ENCODE measurements at regions not wholly inside any gene's neighbourhood (a gene's known extent, or its start where the extent isn't known, plus 50 kb on each side); places are given as distances from the start of the nearest gene placed in this dataset.

GRCh38 chr7:84389242-84389641 lies 194.7 kb upstream of the SEMA3A start:
- peak; percentile 14 for DNase-seq (ENCODE audit: extremely low spot score)
- TF ChIP-seq CTCF (IDR thresholded peaks at IDR 0.05; ENCODE audit: control extremely low read depth, extremely low read depth, low read depth, missing control alignments) = no peak
- ChIA-PET POLR2A (no interaction called here), CTCF (interaction anchor here (0.8 kb wide), 1 partner anchor 14 kb away, joined by 3 read pairs; no protein-coding TSS in a partner anchor)

DNA sequence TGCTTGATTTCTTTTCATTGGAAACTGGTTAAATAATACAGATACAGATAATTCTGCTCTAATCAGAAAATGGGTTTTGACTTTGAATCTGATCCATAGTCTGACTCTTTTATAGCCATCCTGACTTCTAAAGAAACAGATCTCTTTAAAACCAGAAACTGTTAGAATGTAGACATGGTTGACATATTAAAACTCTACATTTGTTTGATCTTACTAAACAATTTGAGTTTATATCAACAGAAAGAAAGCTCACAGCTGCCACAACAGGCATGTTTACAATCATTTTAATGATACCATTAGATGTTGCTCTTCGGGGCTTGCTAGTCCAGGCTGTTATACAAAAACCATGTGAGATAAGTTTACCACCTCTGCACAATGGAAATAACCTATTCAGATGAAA lies 193.0 kb upstream of the SEMA3A start:
- DNase-seq (ENCODE audit: extremely low spot score) = no peak
- ChIA-PET POLR2A (no interaction called here), CTCF (no interaction called here)
- no peak for TF ChIP-seq CTCF (IDR thresholded peaks at IDR 0.05; ENCODE audit: control extremely low read depth, extremely low read depth, low read depth, missing control alignments)

GRCh38 chr7:84384417-84384816 lies 189.8 kb upstream of the SEMA3A start:
- DNase-seq (ENCODE audit: extremely low spot score) = no peak
- CTCF ChIA-PET = interaction anchor here (1.1 kb wide), 1 partner anchor 9 kb away, joined by 5 read pairs; no protein-coding TSS in a partner anchor
- POLR2A ChIA-PET = no interaction called here
- no peak for TF ChIP-seq CTCF (IDR thresholded peaks at IDR 0.05; ENCODE audit: control extremely low read depth, extremely low read depth, low read depth, missing control alignments)

DNA sequence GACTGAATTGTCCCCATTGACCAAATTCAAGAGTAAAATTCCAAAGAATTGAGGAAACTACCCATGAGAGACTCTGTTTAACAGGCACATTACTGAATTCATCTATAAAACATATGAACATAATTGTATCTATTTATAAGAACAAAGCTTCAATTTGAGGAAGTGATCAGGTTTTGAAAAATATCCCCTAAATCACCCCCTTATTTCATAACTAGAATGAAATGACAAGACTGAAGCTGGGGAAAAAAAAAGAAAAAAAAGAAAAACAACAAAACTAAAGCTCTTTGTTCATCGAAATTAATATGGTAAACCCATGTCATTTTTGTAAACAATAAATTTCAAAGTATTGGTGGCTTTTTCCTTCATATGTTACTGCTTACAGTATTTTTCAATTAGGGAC lies 184.9 kb upstream of the SEMA3A start:
- POLR2A ChIA-PET = no interaction called here
- CTCF ChIA-PET = no interaction called here
- TF ChIP-seq CTCF (IDR thresholded peaks at IDR 0.05; ENCODE audit: control extremely low read depth, extremely low read depth, low read depth, missing control alignments) = no peak
- no peak for DNase-seq (ENCODE audit: extremely low spot score)

- ChIA-PET POLR2A (no interaction called here), CTCF (no interaction called here)
- no peak for TF ChIP-seq CTCF (IDR thresholded peaks at IDR 0.05; ENCODE audit: control extremely low read depth, extremely low read depth, low read depth, missing control alignments)
- DNase-seq (ENCODE audit: extremely low spot score) = no peak
Measured at GRCh38 chr7:84372712-84373111, 178.1 kb upstream of the SEMA3A start.

- no peak for TF ChIP-seq CTCF (IDR thresholded peaks at IDR 0.05; ENCODE audit: control extremely low read depth, extremely low read depth, low read depth, missing control alignments)
- ChIA-PET CTCF (no interaction called here), POLR2A (no interaction called here)
- DNase-seq (ENCODE audit: extremely low spot score) = no peak
Measured at GRCh38 chr7:84372155-84372621, 177.6 kb upstream of the SEMA3A start.

GRCh38 chr7:84370114-84370513 lies 175.5 kb upstream of the SEMA3A start:
- no peak for TF ChIP-seq CTCF (IDR thresholded peaks at IDR 0.05; ENCODE audit: control extremely low read depth, extremely low read depth, low read depth, missing control alignments)
- ChIA-PET POLR2A (no interaction called here), CTCF (no interaction called here)
- DNase-seq (ENCODE audit: extremely low spot score) = no peak

All from GM10248 (cell line).